ENCODE measurements at regions not wholly inside any gene's neighbourhood (a gene's known extent, or its start where the extent isn't known, plus 50 kb on each side); places are given as distances from the start of the nearest gene placed in this dataset.

- no peak overlapping the region for H3K9ac ChIP-seq (ENCODE audit: low read length)
- no peaks in the 10 kb centered on the region for H3K4me1 ChIP-seq (ENCODE audit: insufficient read depth, low read length, severe bottlenecking)
Measured at GRCh38 chr5:158621391-158621790, 478.3 kb downstream of the EBF1 start.

GRCh38 chr5:158619083-158619788, 480.5 kb downstream of the EBF1 start:
- no peak overlapping the region for H2AFZ ChIP-seq (ENCODE audit: low read length)
- TF ChIP-seq CTCF (IDR thresholded peaks at IDR 0.05; ENCODE audit: low read length), result no peak
- no peaks in the 10 kb centered on the region for H3K9me3 ChIP-seq (ENCODE audit: low read length)
- H3K27ac ChIP-seq (ENCODE audit: low read depth, low read length, poor library complexity, severe bottlenecking), result no peak overlapping the region
- H3K4me3 ChIP-seq (ENCODE audit: low read depth, low read length, poor library complexity, severe bottlenecking), result no peak overlapping the region
- H3K36me3 ChIP-seq (ENCODE audit: insufficient read depth, low read length), result no peaks in the 10 kb centered on the region
- H4K20me1 ChIP-seq (ENCODE audit: insufficient read depth, low read length), result no peaks in the 10 kb centered on the region
- H3K27me3 ChIP-seq (ENCODE audit: insufficient read depth, low read length), result no peaks in the 10 kb centered on the region
- no peaks in the 10 kb centered on the region for H3K9me2 ChIP-seq (ENCODE audit: low read depth, low read length)
- no peak overlapping the region for H3K9ac ChIP-seq (ENCODE audit: low read length)
- no peaks in the 10 kb centered on the region for H3K4me1 ChIP-seq (ENCODE audit: insufficient read depth, low read length, severe bottlenecking)
- H3K4me2 ChIP-seq (ENCODE audit: low read length), result no peak overlapping the region
- no peaks in the 10 kb centered on the region for H3F3A ChIP-seq (ENCODE audit: insufficient read depth, low read length)
- H3K79me2 ChIP-seq (ENCODE audit: insufficient read depth, low read length), result no peaks in the 10 kb centered on the region

More at GRCh38 chr5:158621391-158621790, 478.3 kb downstream of the EBF1 start:
- H3K27me3 ChIP-seq (ENCODE audit: insufficient read depth, low read length), result no peaks in the 10 kb centered on the region
- no peaks in the 10 kb centered on the region for H3K9me2 ChIP-seq (ENCODE audit: low read depth, low read length)
- H2AFZ ChIP-seq (ENCODE audit: low read length), result no peak overlapping the region
- no peak overlapping the region for H3K4me3 ChIP-seq (ENCODE audit: low read depth, low read length, poor library complexity, severe bottlenecking)
- no peak overlapping the region for H3K27ac ChIP-seq (ENCODE audit: low read depth, low read length, poor library complexity, severe bottlenecking)
- no peaks in the 10 kb centered on the region for H3K9me3 ChIP-seq (ENCODE audit: low read length)
- H3K79me2 ChIP-seq (ENCODE audit: insufficient read depth, low read length), result no peaks in the 10 kb centered on the region
- H3K36me3 ChIP-seq (ENCODE audit: insufficient read depth, low read length), result no peaks in the 10 kb centered on the region
- no peaks in the 10 kb centered on the region for H4K20me1 ChIP-seq (ENCODE audit: insufficient read depth, low read length)
- H3K4me2 ChIP-seq (ENCODE audit: low read length), result no peak overlapping the region
- no peak for TF ChIP-seq CTCF (IDR thresholded peaks at IDR 0.05; ENCODE audit: low read length)
- TF ChIP-seq EZH2 (IDR thresholded peaks at IDR 0.05; ENCODE audit: borderline replicate concordance, low read length), result no peak
- H3F3A ChIP-seq (ENCODE audit: insufficient read depth, low read length), result no peaks in the 10 kb centered on the region

- no peak overlapping the region for H3K9ac ChIP-seq (ENCODE audit: low read length)
- no peak for TF ChIP-seq EZH2 (IDR thresholded peaks at IDR 0.05; ENCODE audit: borderline replicate concordance, low read length)
- no peak for TF ChIP-seq CTCF (IDR thresholded peaks at IDR 0.05; ENCODE audit: low read length)
- H3K27ac ChIP-seq (ENCODE audit: low read depth, low read length, poor library complexity, severe bottlenecking), result no peak overlapping the region
Measured at GRCh38 chr5:158618256-158618655, 481.5 kb downstream of the EBF1 start.

More at GRCh38 chr5:158618256-158618655, 481.5 kb downstream of the EBF1 start:
- Histone ChIP-seq H3K79me2 (ENCODE audit: insufficient read depth, low read length) (no peaks in the 10 kb centered on the region), H3K4me2 (ENCODE audit: low read length) (no peak overlapping the region), H3K9me2 (ENCODE audit: low read depth, low read length) (no peaks in the 10 kb centered on the region), H3K4me1 (ENCODE audit: insufficient read depth, low read length, severe bottlenecking) (no peaks in the 10 kb centered on the region), H2AFZ (ENCODE audit: low read length) (no peak overlapping the region), H3K27me3 (ENCODE audit: insufficient read depth, low read length) (no peaks in the 10 kb centered on the region), H3K36me3 (ENCODE audit: insufficient read depth, low read length) (no peaks in the 10 kb centered on the region), H3F3A (ENCODE audit: insufficient read depth, low read length) (no peaks in the 10 kb centered on the region), H3K4me3 (ENCODE audit: low read depth, low read length, poor library complexity, severe bottlenecking) (no peak overlapping the region), H3K9me3 (ENCODE audit: low read length) (no peaks in the 10 kb centered on the region), H4K20me1 (ENCODE audit: insufficient read depth, low read length) (no peaks in the 10 kb centered on the region)
